SIG-M5 treated with dmso at 0.1 percent for 504 hours (cell line): ENCODE measurements at regions not wholly inside any gene's neighbourhood (a gene's known extent, or its start where the extent isn't known, plus 50 kb on each side); places are given as distances from the start of the nearest gene placed in this dataset.
A peak's percentile ranks its signal among the peaks of the same experiment; 100 is the strongest.

ENCODE experiments used
- DNase-seq: peaks from one replicate; lab custom pipeline; 2025; ENCODE audit not compliant: unreplicated experiment; lab: John Stamatoyannopoulos, UW

- no peak for DNase-seq
Measured at GRCh38 chr3:80535286-80535685, 767.5 kb upstream of the ROBO1 start.

DNA sequence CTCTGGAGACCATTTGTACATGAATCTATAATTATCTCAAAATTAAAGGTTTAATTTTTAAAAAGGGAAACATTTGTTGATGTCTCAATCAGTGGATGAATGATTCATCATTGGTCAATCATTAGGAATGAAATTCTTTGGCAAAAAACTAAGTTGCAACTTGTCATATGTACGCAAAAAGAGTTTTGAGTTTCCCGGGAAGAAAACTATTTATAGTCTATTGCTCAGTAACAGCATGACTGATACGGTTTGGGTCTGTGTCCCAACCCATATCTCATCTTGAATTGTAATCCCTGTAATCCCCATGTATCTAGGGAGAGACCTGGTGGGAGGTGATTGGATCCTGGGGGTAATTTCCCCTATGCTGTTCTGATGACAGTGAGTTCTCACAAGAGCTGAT, 765.8 kb upstream of the ROBO1 start:
- no peak for DNase-seq

DNA sequence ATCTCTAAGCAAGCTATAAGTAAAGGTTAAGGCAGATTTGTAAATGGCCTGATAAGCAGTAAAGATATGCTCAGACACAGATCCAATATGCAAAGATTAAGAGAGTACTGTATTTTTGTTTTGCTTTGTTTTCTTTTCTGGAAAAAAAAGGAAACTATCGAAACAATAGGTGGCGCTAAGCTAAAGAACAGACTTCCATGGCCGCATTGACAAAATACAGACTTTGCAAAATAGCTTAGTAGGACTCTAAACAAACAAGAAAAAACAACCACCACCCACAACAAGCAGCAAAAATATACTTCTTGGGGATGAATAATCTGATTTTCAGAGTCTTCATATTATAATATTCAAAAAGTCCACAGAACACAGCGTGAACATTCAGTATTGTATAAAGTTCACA, 758.4 kb upstream of the ROBO1 start:
- DNase-seq = no peak

DNA sequence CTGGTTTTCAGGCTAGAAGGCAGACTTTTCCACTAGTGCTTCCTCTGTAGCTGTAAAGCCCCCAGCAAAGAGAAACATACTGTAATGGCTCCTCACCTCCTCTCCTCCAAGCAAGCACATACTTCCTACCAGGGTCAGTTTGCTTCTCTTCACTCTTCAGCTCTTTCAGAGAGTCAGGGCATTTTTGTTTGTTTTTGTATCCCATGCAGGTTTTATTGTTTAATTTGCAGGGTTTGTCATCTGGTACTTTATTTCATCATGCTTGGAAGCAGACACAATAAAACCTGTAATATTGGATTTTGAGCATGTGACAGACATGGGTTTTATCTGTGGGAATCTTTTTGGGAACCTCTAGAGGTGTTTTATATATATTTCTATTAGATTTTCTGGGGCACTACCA, 753.3 kb upstream of the ROBO1 start:
- peak; percentile 2 for DNase-seq

DNA sequence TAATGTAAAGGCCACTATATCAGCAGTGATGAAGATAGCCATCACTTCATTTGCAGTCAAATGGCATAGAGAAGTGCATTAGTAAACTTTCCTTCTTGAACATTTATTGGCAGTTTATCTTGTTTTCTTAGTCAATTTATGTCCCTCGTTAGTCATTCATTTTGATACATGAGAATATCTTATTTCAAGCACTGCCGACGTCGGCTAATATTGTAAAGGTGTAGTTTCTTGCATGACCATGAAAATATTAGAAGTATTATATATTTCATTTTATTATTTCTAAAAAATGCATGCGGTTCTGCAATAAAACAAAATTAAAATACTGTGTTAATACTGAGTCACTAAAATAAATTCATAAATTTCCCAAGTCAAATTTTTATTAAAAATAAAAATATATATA, 751.6 kb upstream of the ROBO1 start:
- DNase-seq = no peak

DNA sequence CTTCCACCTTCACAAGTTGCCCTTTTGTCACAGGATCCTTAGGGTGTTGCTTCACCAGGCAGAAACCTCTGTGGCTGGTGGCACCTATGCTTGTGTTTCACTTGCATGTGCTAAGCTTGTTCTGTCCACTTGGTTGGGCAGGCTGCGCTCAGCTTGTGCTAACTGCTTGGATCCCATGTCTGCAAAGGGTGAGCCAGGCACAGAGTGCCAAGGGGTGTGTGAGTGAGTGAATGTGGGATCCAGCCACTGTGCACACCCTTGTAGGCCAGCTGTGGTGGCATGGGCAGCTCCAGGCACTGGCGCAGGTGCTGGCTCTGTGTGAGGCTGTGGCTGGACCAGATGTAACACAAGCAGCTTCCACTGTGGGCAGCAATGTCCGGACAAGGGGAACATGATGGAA, 728.7 kb upstream of the ROBO1 start:
- no peak for DNase-seq

GRCh38 chr3:80492162-80492561, 724.4 kb upstream of the ROBO1 start:
- DNase-seq = no peak

- DNase-seq = no peak
Measured at GRCh38 chr3:80472961-80473360, 705.2 kb upstream of the ROBO1 start.

DNA sequence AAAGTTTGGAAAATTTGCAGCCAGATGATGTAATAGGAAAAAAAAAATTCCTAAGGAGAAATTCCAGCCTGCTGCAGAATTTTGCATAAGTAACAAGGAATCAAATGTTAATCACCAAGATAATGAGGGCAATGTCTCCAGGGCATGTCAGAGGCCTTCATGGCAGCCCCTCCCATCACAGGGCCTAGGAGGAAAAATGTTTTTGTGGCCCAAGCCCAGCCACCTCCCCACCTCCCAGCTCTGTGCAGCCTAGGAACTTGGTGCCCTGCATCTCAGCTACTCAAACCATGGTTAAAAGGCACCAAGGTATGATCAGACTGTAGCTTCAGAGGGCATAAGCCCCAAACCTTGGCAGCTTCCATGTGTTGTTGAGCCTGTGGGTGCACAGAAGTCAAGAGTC, 704.7 kb upstream of the ROBO1 start:
- no peak for DNase-seq

- no peak for DNase-seq
Measured at GRCh38 chr3:80470433-80470832, 702.6 kb upstream of the ROBO1 start.

DNA sequence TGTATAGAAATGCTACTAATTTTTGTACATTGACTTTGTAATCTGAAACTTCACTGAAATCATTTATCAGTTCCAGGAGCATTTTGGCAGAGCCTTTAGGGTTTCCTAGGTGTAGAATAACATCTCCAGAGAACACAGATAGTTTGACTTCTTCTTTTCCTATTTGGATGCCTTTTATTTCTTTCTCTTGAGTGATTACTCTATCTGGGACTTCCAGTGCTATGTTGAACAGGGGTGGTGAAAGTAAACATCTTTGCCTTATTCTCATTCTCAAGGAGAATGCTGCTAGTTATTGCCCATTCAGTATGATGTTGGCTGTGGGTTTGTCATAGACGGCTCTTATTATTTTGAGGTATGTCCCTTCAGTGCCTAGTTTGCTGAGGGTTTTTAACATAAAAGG, 697.9 kb upstream of the ROBO1 start:
- DNase-seq = no peak

DNA sequence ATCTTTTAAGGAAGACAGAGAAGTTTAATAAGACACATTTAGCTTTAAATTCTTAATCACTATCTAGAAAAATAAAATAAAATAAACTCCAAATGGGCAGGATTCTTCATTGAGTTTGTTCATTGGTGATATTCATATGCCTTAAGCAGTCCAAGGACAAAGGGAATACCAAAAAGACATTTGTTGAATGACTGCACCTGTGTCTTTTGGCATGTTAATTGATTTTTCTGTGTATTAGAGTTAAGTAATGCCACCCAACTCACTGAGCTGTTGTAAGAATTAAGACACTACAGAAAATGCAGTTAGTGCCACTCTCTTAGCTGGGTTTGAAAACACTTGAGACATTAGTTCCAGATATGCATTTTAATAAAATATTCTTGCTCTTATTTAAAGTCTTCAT, 683.6 kb upstream of the ROBO1 start:
- DNase-seq = no peak

DNA sequence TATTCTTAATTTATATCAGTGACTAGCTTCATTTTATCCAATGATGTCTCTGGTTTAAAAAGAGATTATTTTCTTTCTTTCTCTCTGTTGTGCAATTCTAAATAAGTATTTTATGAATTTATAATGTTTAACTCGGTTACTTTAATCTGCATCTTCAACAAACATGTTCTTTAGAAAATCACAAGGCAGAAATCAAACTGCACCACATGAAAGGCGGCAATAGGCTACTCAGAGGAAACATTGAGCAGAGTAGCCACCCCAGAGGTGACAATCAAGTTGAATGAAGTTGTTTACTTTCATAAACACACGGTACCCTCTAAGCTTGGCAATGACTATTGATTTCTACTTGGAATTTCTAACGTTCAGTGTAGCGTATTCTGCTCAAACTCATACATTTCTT, 677.8 kb upstream of the ROBO1 start:
- no peak for DNase-seq

DNA sequence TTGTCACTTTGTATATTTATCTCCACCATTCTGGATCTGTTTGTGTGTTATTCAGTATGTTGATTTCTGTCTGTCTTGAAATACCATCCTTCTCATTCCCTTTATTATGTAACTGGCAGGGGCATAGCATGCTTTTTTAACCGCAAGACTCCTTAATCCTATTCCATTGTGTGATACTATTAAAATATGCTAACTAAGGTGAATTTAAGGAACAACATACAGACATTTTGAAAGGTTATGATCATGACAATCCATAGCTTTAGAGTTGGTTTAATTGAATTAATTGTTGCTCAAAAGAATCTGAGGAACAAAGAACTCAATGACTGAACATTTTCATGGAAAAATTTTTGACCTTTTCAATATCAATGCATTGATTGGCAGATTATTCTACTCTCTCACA, 677.3 kb upstream of the ROBO1 start:
- no peak for DNase-seq

DNA sequence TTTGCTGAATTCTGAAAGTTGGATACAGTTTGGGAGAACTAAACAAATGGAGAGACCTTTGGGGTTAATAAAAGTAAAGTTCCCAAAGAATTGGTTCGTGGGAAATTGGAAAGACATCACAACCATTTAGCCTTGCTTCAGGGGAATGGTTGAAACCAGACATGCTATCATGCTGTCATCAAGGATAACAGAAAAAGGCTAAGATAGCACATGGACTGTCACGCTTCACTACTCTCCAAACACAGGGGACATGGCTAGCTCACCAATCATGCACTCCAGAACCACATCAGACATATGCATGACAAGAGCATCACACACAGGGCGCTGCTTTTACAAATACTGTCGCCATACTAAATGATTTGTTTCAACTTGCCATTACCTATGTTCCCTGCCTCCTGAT, 671.7 kb upstream of the ROBO1 start:
- no peak for DNase-seq

GRCh38 chr3:80434366-80434765, 666.6 kb upstream of the ROBO1 start:
- no peak for DNase-seq

DNA sequence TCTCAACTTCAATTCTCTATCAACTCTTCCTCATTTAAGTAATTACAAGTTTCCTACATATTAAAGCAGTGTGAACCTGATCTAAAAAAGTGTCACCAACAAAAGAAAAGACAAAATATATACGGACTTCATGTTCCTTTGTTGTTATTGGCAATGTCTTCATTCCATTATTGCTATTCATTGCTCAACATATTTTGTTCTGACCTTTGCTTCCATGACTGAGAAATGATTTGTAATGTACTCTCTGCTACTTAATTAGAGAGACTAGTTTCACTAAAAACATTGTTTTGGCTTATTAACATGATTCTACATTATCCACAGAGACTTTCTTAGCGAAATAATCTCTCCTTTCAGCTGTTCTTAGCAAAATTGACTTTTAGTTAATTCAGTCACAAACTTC, 657.2 kb upstream of the ROBO1 start:
- DNase-seq = no peak

GRCh38 chr3:80408030-80408721, 640.4 kb upstream of the ROBO1 start:
- no peak for DNase-seq

DNA sequence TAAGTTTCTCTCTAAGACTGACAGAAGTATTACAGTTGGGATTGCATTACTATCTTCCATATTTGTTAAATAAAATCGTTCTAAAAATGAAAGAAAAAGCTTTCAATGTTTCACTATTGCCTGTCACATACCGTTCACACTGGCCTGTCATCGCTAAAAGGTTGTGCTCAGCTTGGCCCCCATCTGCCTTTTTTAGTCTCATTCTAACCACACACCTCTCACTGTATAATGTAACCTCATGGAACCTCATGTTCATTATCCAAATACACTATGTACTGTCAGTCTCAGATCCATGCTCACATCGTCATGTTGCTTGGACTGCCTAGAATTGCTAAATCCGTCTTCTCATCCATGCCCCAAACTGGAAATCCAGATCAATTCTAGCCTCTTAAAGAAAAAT, 637.8 kb upstream of the ROBO1 start:
- DNase-seq = no peak

DNA sequence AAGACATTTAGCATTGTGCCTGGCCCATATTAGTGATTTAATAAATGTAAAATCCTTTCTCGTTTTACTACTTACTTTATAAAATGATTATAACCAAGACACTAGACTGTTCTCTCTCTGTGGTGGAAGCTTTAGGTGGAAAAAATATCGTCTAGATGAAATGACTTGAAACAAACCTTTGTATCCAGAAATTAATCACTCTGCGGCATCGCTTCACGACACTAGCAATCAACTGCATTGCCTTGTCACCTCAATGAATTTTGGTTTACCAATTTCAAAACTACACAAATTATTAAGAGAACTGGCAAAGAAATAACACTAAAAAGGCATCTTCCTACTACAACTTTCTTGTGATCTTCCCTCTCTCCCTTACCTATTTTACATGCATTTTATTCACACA, 627.2 kb upstream of the ROBO1 start:
- DNase-seq = no peak

GRCh38 chr3:80391573-80391972, 623.8 kb upstream of the ROBO1 start:
- no peak for DNase-seq

DNA sequence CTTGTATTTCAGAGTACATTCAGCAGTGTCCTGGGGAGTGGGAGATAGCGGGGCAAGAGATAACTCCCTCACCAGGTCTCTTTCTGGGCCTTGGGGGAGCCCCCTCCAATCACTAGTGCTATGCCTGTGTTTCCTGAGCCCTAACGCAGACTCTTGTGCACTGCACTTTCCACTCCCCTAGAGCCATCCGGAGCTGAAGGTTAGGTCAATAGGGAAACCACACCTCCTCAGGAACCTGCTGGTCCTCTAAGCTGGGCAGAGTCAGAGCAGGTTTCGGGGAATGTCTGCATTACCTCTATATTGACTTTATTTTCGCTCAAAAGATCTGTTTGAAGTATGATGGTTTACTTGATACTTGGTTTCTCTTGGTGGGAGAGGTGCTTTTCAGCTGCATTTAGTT, 617.0 kb upstream of the ROBO1 start:
- peak; percentile 2 for DNase-seq

- DNase-seq = no peak
Measured at GRCh38 chr3:80374423-80374822, 606.6 kb upstream of the ROBO1 start.

- DNase-seq = no peak
Measured at GRCh38 chr3:80368616-80369015, 600.8 kb upstream of the ROBO1 start.
